Tibial nerve (tissue), 4 donors: ENCODE measurements at regions not wholly inside any gene's neighbourhood (a gene's known extent, or its start where the extent isn't known, plus 50 kb on each side); places are given as distances from the start of the nearest gene placed in this dataset.

Experiments
- DNase-seq, 2 donors: peaks; one replicate each; pipeline ENCODE4 v3.0.0-alpha.2; 2019; ENCODE audit warnings: low spot score in 2 of 2
- H3K27ac ChIP-seq, 4 donors: fragments of 200-600 bp; sonication (generic) in 3 of 4; one replicate each; pipeline ENCODE4 v1.5.1; 2017 to 2019; ENCODE audit warnings: mild to moderate bottlenecking in 1 of 4
- H3K27me3 ChIP-seq, 2 donors: fragments of 200-600 bp; sonication (generic) in 1 of 2; one replicate each; pipeline versions ENCODE4 v1.5.1 to v1.6.0; 2017 to 2019
- H3K36me3 ChIP-seq, 3 donors: fragments of 200-600 bp; sonication (generic); one replicate each; pipeline ENCODE4 v1.5.1; 2018 to 2019
- H3K4me1 ChIP-seq, 4 donors: fragments of 200-600 bp; sonication (generic) in 3 of 4; one replicate each; pipeline ENCODE4 v1.5.1; 2017 to 2019
- H3K4me3 ChIP-seq, 4 donors: fragments of 200-600 bp; sonication (generic) in 3 of 4; one replicate each; pipeline ENCODE4 v1.5.1; 2017 to 2019; ENCODE audit warnings: mild to moderate bottlenecking in 1 of 4, moderate library complexity in 1 of 4
- H3K9me3 ChIP-seq, 4 donors: fragments of 200-600 bp; sonication (generic) in 3 of 4; one replicate each; pipeline ENCODE4 v1.5.1; 2017 to 2019
- EP300 ChIP-seq, 2 donors: sonication (generic); formaldehyde crosslinking; IDR thresholded peaks; one replicate each; pipeline ENCODE4 v1.6.1; 2017; ENCODE audit warnings: antibody characterized with exemption in 2 of 2, mild to moderate bottlenecking in 1 of 2
- POLR2A ChIP-seq, 2 donors: fragments of 450-650 bp; IDR thresholded peaks; one replicate each; pipeline ENCODE4 v1.6.1; 2017; ENCODE audit warnings: antibody characterized with exemption in 2 of 2, mild to moderate bottlenecking in 2 of 2, moderate library complexity in 2 of 2
- WGBS, 2 donors: methylation state at CpG; one replicate each; pipeline ENCODE4 v1.1.5; 2018; 5-methylcytosine and 5-hydroxymethylcytosine counted together
- TF ChIP-seq, protein P1 (sequence below), 5 experiments: fragments of 200-600 bp in 3 of 5; fragments of 450-650 bp in 2 of 5; sonication (generic) in 3 of 5; IDR thresholded peaks; one replicate each; pipeline ENCODE4 v1.5.1; 2016 to 2019; ENCODE audit warnings: antibody characterized with exemption in 5 of 5, mild to moderate bottlenecking in 3 of 5, moderate library complexity in 2 of 5

DNA sequence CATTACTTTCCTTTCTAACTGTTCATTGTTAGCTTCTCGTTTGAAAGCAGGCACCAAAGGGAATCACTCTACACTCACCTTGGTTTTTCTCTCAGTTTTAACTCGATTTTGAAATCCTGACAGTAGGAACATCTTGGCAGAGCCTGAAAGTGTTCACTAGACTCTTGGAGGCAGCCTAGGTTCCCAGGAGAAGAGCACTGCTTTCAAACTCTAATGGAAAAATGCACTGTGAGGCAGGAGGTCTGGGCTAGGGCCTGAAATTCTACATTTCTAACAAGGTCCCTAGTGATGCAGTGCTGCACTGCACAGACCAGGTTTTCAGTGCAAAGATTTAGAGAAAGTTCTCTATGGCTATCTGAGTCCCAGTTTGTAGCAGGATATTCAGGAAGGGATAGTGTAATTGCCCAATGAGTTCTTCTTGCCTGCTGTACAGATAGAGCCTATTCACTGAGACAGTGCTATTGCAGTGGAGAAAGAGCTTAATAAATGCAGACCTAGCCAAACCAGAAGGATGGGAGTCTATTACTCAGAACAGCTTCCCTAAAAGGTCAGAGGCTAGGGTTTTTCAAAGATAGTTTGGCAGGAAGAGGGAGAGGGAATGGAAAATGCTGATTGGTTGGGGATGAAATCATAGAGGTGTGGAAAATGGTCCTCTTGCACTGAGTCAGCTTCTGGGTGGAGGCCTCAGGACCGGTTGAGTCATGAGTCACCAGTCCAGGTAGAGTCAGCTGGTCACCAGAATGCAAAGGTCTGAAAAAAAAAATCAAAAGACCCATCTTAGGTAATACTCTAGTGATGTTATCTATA, 153.9 kb downstream of the GPBP1 start:
- no peaks in the 10 kb centered on the region for H3K36me3 ChIP-seq
- no peak for DNase-seq
- no peaks in the 10 kb centered on the region for H3K9me3 ChIP-seq
- WGBS, 2 donors: 46 to 52% methylated on average over 3 of the region's 3 CpGs
- TF ChIP-seq POLR2A (IDR thresholded peaks at IDR 0.05) (no peak), EP300 (IDR thresholded peaks at IDR 0.05) (no peak)
- TF ChIP-seq, protein P1, sequence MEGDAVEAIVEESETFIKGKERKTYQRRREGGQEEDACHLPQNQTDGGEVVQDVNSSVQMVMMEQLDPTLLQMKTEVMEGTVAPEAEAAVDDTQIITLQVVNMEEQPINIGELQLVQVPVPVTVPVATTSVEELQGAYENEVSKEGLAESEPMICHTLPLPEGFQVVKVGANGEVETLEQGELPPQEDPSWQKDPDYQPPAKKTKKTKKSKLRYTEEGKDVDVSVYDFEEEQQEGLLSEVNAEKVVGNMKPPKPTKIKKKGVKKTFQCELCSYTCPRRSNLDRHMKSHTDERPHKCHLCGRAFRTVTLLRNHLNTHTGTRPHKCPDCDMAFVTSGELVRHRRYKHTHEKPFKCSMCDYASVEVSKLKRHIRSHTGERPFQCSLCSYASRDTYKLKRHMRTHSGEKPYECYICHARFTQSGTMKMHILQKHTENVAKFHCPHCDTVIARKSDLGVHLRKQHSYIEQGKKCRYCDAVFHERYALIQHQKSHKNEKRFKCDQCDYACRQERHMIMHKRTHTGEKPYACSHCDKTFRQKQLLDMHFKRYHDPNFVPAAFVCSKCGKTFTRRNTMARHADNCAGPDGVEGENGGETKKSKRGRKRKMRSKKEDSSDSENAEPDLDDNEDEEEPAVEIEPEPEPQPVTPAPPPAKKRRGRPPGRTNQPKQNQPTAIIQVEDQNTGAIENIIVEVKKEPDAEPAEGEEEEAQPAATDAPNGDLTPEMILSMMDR (IDR thresholded peaks at IDR 0.05): no peak
- H3K4me3 ChIP-seq: no peak overlapping the region
- H3K27me3 ChIP-seq: no peaks in the 10 kb centered on the region
- no peak overlapping the region for H3K27ac ChIP-seq
- peaks cover 0 to 20% (median 0%) of the 10 kb centered on the region in 4 donors for H3K4me1 ChIP-seq

DNA sequence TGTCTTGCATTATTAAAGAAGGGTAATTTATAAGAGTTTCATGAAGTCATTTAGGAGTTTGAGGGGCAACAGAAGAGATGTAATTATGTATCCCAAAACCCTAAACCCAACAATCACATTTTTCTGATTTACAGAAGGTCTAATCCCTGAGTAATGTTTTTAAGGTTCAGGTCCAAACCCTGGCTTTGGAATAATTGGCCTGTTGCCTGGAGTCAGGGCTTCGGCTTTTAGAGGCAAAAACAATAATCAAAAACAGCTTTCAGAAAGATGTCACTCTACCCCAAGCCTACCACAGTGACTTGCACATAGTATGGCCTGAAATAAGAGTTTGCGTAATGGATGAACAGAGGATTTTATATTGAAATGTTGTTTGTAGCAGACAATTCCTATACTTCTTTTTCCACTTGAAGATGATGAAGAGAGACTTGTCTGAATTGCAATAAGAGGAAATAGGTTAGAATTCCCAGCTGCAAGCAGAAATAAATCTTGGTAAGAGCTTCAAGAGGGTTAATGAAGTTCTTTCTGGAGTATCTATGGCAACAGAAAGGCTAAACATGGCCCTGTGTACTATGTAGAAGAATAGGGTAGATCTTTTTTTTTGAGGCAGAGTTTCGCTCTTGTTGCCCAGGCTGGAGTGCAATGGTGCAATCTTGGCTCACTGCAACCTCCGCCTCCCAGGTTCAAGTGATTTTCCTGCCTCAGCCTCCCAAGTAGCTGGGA, 152.0 kb downstream of the GPBP1 start:
- TF ChIP-seq POLR2A (IDR thresholded peaks at IDR 0.05): no peak
- TF ChIP-seq, protein P1 (IDR thresholded peaks at IDR 0.05): no peak
- no peak for TF ChIP-seq EP300 (IDR thresholded peaks at IDR 0.05)
- no peak for DNase-seq
- H3K27ac ChIP-seq: no peak overlapping the region
- H3K9me3 ChIP-seq: no peaks in the 10 kb centered on the region
- peaks cover 0 to 20% (median 0%) of the 10 kb centered on the region in 4 donors for H3K4me1 ChIP-seq
- 67 to 74% methylated on average over 4 of the region's 4 CpGs for whole genome bisulfite sequencing, 2 donors
- no peak overlapping the region for H3K4me3 ChIP-seq
- no peaks in the 10 kb centered on the region for H3K36me3 ChIP-seq
- H3K27me3 ChIP-seq: no peaks in the 10 kb centered on the region

DNA sequence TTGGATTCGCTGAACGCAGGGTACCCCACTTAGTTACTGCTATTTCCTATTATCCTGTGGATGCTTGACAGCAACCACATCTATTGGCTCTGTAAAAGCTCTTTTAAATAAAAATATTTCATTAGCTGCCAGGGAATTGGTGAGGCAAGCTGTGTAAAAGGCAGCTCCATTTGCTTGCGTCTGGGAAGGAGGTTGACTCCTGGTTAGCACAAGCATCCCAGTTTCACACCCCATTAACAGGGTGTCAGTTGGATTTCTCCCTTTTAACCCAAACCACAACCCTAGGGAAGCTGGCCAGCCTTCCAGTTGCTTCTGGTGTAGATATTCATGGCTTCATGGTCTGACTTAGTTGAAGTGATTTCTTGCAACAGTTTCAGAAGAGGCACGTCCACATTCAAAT, 151.0 kb downstream of the GPBP1 start:
- WGBS, 2 donors: 57 to 60% methylated on average over 4 of the region's 4 CpGs
- Histone ChIP-seq H3K36me3 (no peaks in the 10 kb centered on the region), H3K9me3 (no peaks in the 10 kb centered on the region), H3K27me3 (no peaks in the 10 kb centered on the region), H3K4me3 (no peak overlapping the region), H3K27ac (peak overlapping the region in 2 of 4 donors; percentile 20 to 56), H3K4me1 (peaks cover 0 to 20% (median 0%) of the 10 kb centered on the region in 4 donors)
- DNase-seq: no peak
- TF ChIP-seq POLR2A (IDR thresholded peaks at IDR 0.05) (no peak), EP300 (IDR thresholded peaks at IDR 0.05) (no peak)
- TF ChIP-seq, protein P1 (IDR thresholded peaks at IDR 0.05): no peak

DNA sequence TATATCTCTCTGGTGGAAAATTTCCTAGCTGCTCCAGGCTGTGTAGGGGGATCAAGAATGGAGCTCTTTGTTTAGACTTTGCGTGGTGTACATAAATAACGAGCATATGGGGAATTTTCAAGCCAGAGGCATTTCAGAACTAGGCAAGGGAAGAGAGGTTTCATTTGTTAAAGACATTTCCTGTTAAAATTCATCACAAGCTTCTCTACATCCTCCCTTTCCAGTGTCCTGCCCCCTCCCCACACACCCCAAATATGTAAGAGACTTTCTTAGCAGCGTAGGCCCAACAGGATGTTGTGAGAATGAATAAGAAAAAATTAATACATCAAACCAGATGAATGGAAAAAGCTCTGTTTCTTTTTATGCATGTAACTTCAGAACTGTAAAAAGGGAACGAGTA, 150.3 kb downstream of the GPBP1 start:
- 42 to 48% methylated on average over 4 of the region's 4 CpGs for WGBS, 2 donors
- Histone ChIP-seq H3K4me3 (no peak overlapping the region), H3K27me3 (no peaks in the 10 kb centered on the region), H3K36me3 (no peaks in the 10 kb centered on the region), H3K4me1 (peaks cover 0 to 20% (median 0%) of the 10 kb centered on the region in 4 donors), H3K9me3 (no peaks in the 10 kb centered on the region), H3K27ac (peak overlapping the region in 2 of 4 donors; percentile 20 to 56)
- peak in 1 of 2 donors; percentile 16 for TF ChIP-seq EP300 (IDR thresholded peaks at IDR 0.05)
- TF ChIP-seq POLR2A (IDR thresholded peaks at IDR 0.05): no peak
- TF ChIP-seq, protein P1 (IDR thresholded peaks at IDR 0.05): no peak
- no peak for DNase-seq

DNA sequence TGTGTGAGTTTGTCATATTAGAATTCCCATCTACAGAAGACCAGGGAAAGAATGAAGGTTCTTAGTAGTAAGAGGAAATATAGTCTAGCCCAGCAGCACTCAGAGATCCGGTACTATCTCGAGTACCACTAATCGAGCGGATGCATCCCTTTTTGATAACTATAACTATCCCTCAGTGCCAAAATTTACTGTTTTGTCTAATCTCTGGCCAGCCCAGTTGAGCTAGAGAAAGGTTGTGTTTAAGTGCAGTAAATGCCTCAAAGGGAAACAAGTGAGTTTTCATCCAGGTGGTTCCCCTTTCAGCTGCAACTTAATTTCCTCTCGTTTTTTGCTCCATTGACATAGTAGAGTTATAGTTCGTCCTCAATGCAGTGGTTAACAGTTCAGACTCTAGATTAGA, 146.7 kb downstream of the GPBP1 start:
- no peak for DNase-seq
- TF ChIP-seq POLR2A (IDR thresholded peaks at IDR 0.05): no peak
- no peak for TF ChIP-seq EP300 (IDR thresholded peaks at IDR 0.05)
- TF ChIP-seq, protein P1 (IDR thresholded peaks at IDR 0.05): no peak
- H3K36me3 ChIP-seq: no peaks in the 10 kb centered on the region
- H3K27ac ChIP-seq: no peak overlapping the region
- H3K27me3 ChIP-seq: no peaks in the 10 kb centered on the region
- no peaks in the 10 kb centered on the region for H3K9me3 ChIP-seq
- WGBS, 2 donors: 60% methylated on average over 6 of the region's 6 CpGs
- peaks cover 0 to 15% (median 0%) of the 10 kb centered on the region in 4 donors for H3K4me1 ChIP-seq
- no peak overlapping the region for H3K4me3 ChIP-seq
